Spleen (tissue), 11 donors: ENCODE measurements at regions not wholly inside any gene's neighbourhood (a gene's known extent, or its start where the extent isn't known, plus 50 kb on each side); places are given as distances from the start of the nearest gene placed in this dataset.
A peak's percentile ranks its signal among the peaks of the same experiment; 100 is the strongest.

Experiments
- DNase-seq: peaks from one replicate; pipeline ENCODE4 v3.0.0-alpha.2; 2020
- H3K27ac ChIP-seq, 8 donors: fragments of 200-600 bp; sonication (generic) in 7 of 8; 1 replicate in 4 of 8; 2 replicates in 4 of 8; pipeline versions ENCODE4 v1.5.0 to v1.8.0; 2016 to 2021; ENCODE audit warnings: inconsistent platforms in 4 of 8, mild to moderate bottlenecking in 4 of 8, moderate library complexity in 1 of 8
- H3K27me3 ChIP-seq, 7 donors: fragments of 200-600 bp; sonication (generic) in 6 of 7; replicated peaks in 1 of 7; 1 replicate in 4 of 7; 2 replicates in 3 of 7; pipeline versions ENCODE4 v1.5.0 to v1.8.0; 2016 to 2021; ENCODE audit warnings: inconsistent platforms in 3 of 7, mild to moderate bottlenecking in 1 of 7
- H3K36me3 ChIP-seq, 6 donors: fragments of 200-600 bp; sonication (generic) in 5 of 6; 1 replicate in 4 of 6; 2 replicates in 2 of 6; pipeline versions ENCODE4 v1.5.0 to v1.8.0; 2016 to 2021; ENCODE audit warnings: inconsistent platforms in 2 of 6
- H3K4me1 ChIP-seq, 6 donors: fragments of 200-600 bp; sonication (generic) in 5 of 6; 1 replicate in 3 of 6; 2 replicates in 3 of 6; pipeline versions ENCODE4 v1.5.0 to v1.8.0; 2016 to 2021; ENCODE audit warnings: inconsistent platforms in 3 of 6
- H3K4me3 ChIP-seq, 8 donors: fragments of 200-600 bp; sonication (generic) in 7 of 8; 1 replicate in 4 of 8; 2 replicates in 4 of 8; pipeline versions ENCODE4 v1.5.0 to v1.8.0; 2016 to 2021; ENCODE audit warnings: inconsistent platforms in 4 of 8, mild to moderate bottlenecking in 4 of 8, moderate library complexity in 2 of 8
- H3K9me3 ChIP-seq, 8 donors: fragments of 200-600 bp; sonication (generic) in 7 of 8; 1 replicate in 4 of 8; 2 replicates in 4 of 8; pipeline versions ENCODE4 v1.5.0 to v1.8.0; 2016 to 2021; ENCODE audit warnings: inconsistent platforms in 4 of 8
- CTCF ChIP-seq, 11 experiments: fragments of 200-600 bp in 7 of 11; fragments of 450-650 bp in 4 of 11; sonication (generic) in 4 of 11; IDR thresholded peaks in 8 of 11; conservative IDR thresholded peaks in 3 of 11; 1 replicate in 7 of 11; 2 replicates in 4 of 11; pipeline versions ENCODE4 v1.4.0 to v1.8.0; 2016 to 2021; ENCODE audit warnings: antibody characterized with exemption in 11 of 11, inconsistent platforms in 4 of 11, mild to moderate bottlenecking in 1 of 11
- POLR2A ChIP-seq, 3 donors: fragments of 450-650 bp; IDR thresholded peaks; one replicate each; pipeline ENCODE4 v1.5.1; 2017; ENCODE audit warnings: antibody characterized with exemption in 3 of 3, mild to moderate bottlenecking in 1 of 3
- POLR2AphosphoS5 ChIP-seq, 3 donors: sonication (generic); formaldehyde crosslinking; IDR thresholded peaks; one replicate each; pipeline ENCODE4 v1.5.1; 2017; ENCODE audit warnings: antibody characterized with exemption in 3 of 3
- WGBS, 5 donors: extraction: QIAGEN DNeasy Blood & Tissue Kit in 3 of 5; methylation state at CpG; one replicate each; pipeline versions ENCODE4 v1.1.5 to v1.1.7; 2013 to 2018; 5-methylcytosine and 5-hydroxymethylcytosine counted together
- intact Hi-C: fragments of 100-400 bp; cut with DNase I; formaldehyde crosslinking; loops from one replicate; pipeline ENCODE4 v1.15.0; 2023; ENCODE audit warnings: low total_unique reads
- donor health status: healthy with polysubstance abuse.
- donor health status: DM: no; HTN: no; CAD: no; lungs with moderate emphysema.
- donor health status: DM: no; HTN: no; CAD: no.
- donor health status: Bipolar disorder and iron deficiency.
- donor health status: healthy.
- donor health status: DM: no; HTN: no; CAD: no.
- donor health status: DM: yes; HTN: yes; CAD: no.

GRCh38 chr12:43147878-43148277 is 404.1 kb downstream of the ADAMTS20 start:
- no peak for DNase-seq
- WGBS, 5 donors = 77 to 86% (median 79%) methylated on average over 1 of the region's 1 CpG

GRCh38 chr12:43145481-43145880 is 406.5 kb downstream of the ADAMTS20 start:
- Histone ChIP-seq H3K27ac (no peak overlapping the region), H3K27me3 (no peaks in the 10 kb centered on the region), H3K36me3 (no peaks in the 10 kb centered on the region), H3K4me1 (peaks cover 0 to 2% (median 0%) of the 10 kb centered on the region in 6 donors), H3K9me3 (peaks cover 0 to 4% (median 0%) of the 10 kb centered on the region in 8 donors), H3K4me3 (no peak overlapping the region)
- TF ChIP-seq POLR2AphosphoS5 (IDR thresholded peaks at IDR 0.05) (no peak), POLR2A (IDR thresholded peaks at IDR 0.05) (no peak), CTCF (IDR thresholded peaks at IDR 0.05 in 8 of 11, conservative IDR thresholded peaks at IDR 0.05 in 3 of 11) (no peak)
- 76 to 91% (median 85%) methylated on average over 2 of the region's 2 CpGs for WGBS, 5 donors
- no peak for DNase-seq
- intact Hi-C loops = no loop called here

More at GRCh38 chr12:43147878-43148277, 404.1 kb downstream of the ADAMTS20 start:
- no peaks in the 10 kb centered on the region for H3K36me3 ChIP-seq
- peaks cover 0 to 2% (median 0%) of the 10 kb centered on the region in 6 donors for H3K4me1 ChIP-seq
- no peaks in the 10 kb centered on the region for H3K27me3 ChIP-seq
- intact Hi-C loops = no loop called here
- H3K4me3 ChIP-seq = no peak overlapping the region
- H3K27ac ChIP-seq = peak overlapping the region in 4 of 8 donors; percentile 5 to 36 (median 19)
- TF ChIP-seq POLR2A (IDR thresholded peaks at IDR 0.05) = no peak
- no peak for TF ChIP-seq POLR2AphosphoS5 (IDR thresholded peaks at IDR 0.05)
- TF ChIP-seq CTCF (IDR thresholded peaks at IDR 0.05 in 8 of 11, conservative IDR thresholded peaks at IDR 0.05 in 3 of 11) = no peak
- no peaks in the 10 kb centered on the region for H3K9me3 ChIP-seq

- TF ChIP-seq POLR2AphosphoS5 (IDR thresholded peaks at IDR 0.05) = no peak
- TF ChIP-seq POLR2A (IDR thresholded peaks at IDR 0.05) = no peak
- no peak for TF ChIP-seq CTCF (IDR thresholded peaks at IDR 0.05 in 8 of 11, conservative IDR thresholded peaks at IDR 0.05 in 3 of 11)
- intact Hi-C loops = no loop called here
- DNase-seq = no peak
- Histone ChIP-seq H3K4me3 (no peak overlapping the region), H3K4me1 (peaks cover 0 to 2% (median 0%) of the 10 kb centered on the region in 6 donors), H3K36me3 (no peaks in the 10 kb centered on the region), H3K27ac (no peak overlapping the region), H3K9me3 (peaks cover 0 to 17% (median 5%) of the 10 kb centered on the region in 8 donors), H3K27me3 (no peaks in the 10 kb centered on the region)
Observed at GRCh38 chr12:43143278-43143677, 408.7 kb downstream of the ADAMTS20 start.

- intact Hi-C loops = no loop called here
- 86 to 95% (median 94%) methylated on average over 1 of the region's 1 CpG for WGBS, 5 donors
Observed at GRCh38 chr12:43132291-43132690, 419.7 kb downstream of the ADAMTS20 start.

More at GRCh38 chr12:43132291-43132690, 419.7 kb downstream of the ADAMTS20 start:
- Histone ChIP-seq H3K4me3 (no peak overlapping the region), H3K27me3 (no peaks in the 10 kb centered on the region), H3K9me3 (peaks cover 0 to 5% (median 0%) of the 10 kb centered on the region in 8 donors), H3K36me3 (no peaks in the 10 kb centered on the region), H3K27ac (no peak overlapping the region), H3K4me1 (no peaks in the 10 kb centered on the region)
- no peak for DNase-seq
- TF ChIP-seq POLR2A (IDR thresholded peaks at IDR 0.05) (no peak), CTCF (IDR thresholded peaks at IDR 0.05 in 8 of 11, conservative IDR thresholded peaks at IDR 0.05 in 3 of 11) (no peak), POLR2AphosphoS5 (IDR thresholded peaks at IDR 0.05) (no peak)
